Mucosa of rectum (tissue), 2 donors: ENCODE measurements at regions not wholly inside any gene's neighbourhood (a gene's known extent, or its start where the extent isn't known, plus 50 kb on each side); places are given as distances from the start of the nearest gene placed in this dataset.

Experiments used
- H3K27ac ChIP-seq, 2 donors: one replicate each; pipeline ENCODE4 v1.7.0; 2013; ENCODE audit warnings: inconsistent platforms in 2 of 2, low read depth in 2 of 2, low read length in 2 of 2
- H3K27me3 ChIP-seq, 2 donors: one replicate each; pipeline ENCODE4 v1.7.0; 2013; ENCODE audit warnings: low read length in 2 of 2; ENCODE audit not compliant: control insufficient read depth in 2 of 2, insufficient read depth in 2 of 2
- H3K36me3 ChIP-seq, 2 donors: one replicate each; pipeline ENCODE4 v1.7.0; 2013; ENCODE audit warnings: low read length in 2 of 2; ENCODE audit not compliant: control insufficient read depth in 2 of 2, insufficient read depth in 2 of 2
- H3K4me1 ChIP-seq, 2 donors: one replicate each; pipeline ENCODE4 v1.7.0; 2013; ENCODE audit warnings: low read length in 2 of 2, mild to moderate bottlenecking in 1 of 2; ENCODE audit not compliant: control insufficient read depth in 2 of 2, insufficient read depth in 2 of 2
- H3K4me3 ChIP-seq, 2 donors: one replicate each; pipeline ENCODE4 v1.7.0; 2013; ENCODE audit warnings: low read length in 2 of 2
- H3K9ac ChIP-seq, 2 donors: one replicate each; pipeline ENCODE4 v1.7.0; 2013; ENCODE audit warnings: low read length in 2 of 2, low read depth in 1 of 2, mild to moderate bottlenecking in 1 of 2
- H3K9me3 ChIP-seq, 2 donors: one replicate each; pipeline ENCODE4 v1.7.0; 2013; ENCODE audit warnings: low read length in 2 of 2; ENCODE audit not compliant: control insufficient read depth in 2 of 2
- donor health status: healthy.
- donor health status: Normal muscosa, but diverticular disease.

- Histone ChIP-seq H3K4me1 (peaks cover under 1 to 11% of the 10 kb centered on the region in 2 donors), H3K36me3 (no peaks in the 10 kb centered on the region), H3K9me3 (no peaks in the 10 kb centered on the region), H3K9ac (no peak overlapping the region), H3K4me3 (no peak overlapping the region), H3K27me3 (no peaks in the 10 kb centered on the region), H3K27ac (no peak overlapping the region)
Observed at GRCh38 chr6:114450631-114451030, 107.8 kb upstream of the HS3ST5 start.

- no peaks in the 10 kb centered on the region for H3K36me3 ChIP-seq
- no peak overlapping the region for H3K9ac ChIP-seq
- no peak overlapping the region for H3K27ac ChIP-seq
- no peaks in the 10 kb centered on the region for H3K9me3 ChIP-seq
- no peaks in the 10 kb centered on the region for H3K27me3 ChIP-seq
- H3K4me1 ChIP-seq = peaks cover 6 to 16% of the 10 kb centered on the region in 2 donors
- H3K4me3 ChIP-seq = no peak overlapping the region
Observed at GRCh38 chr6:114449659-114450058, 106.8 kb upstream of the HS3ST5 start.

- Histone ChIP-seq H3K36me3 (no peaks in the 10 kb centered on the region), H3K9me3 (no peaks in the 10 kb centered on the region), H3K27me3 (no peaks in the 10 kb centered on the region), H3K4me1 (peaks cover 6 to 16% of the 10 kb centered on the region in 2 donors), H3K4me3 (peak overlapping the region in 1 of 2 donors; percentile 23), H3K27ac (no peak overlapping the region), H3K9ac (no peak overlapping the region)
Observed at GRCh38 chr6:114446342-114446741, 103.5 kb upstream of the HS3ST5 start.

- Histone ChIP-seq H3K36me3 (no peaks in the 10 kb centered on the region), H3K9ac (no peak overlapping the region), H3K9me3 (no peaks in the 10 kb centered on the region), H3K27me3 (no peaks in the 10 kb centered on the region), H3K27ac (no peak overlapping the region), H3K4me3 (no peak overlapping the region), H3K4me1 (peaks cover 6 to 16% of the 10 kb centered on the region in 2 donors)
Observed at GRCh38 chr6:114445846-114446245, 103.0 kb upstream of the HS3ST5 start.

GRCh38 chr6:114439411-114439810 is 96.6 kb upstream of the HS3ST5 start:
- no peaks in the 10 kb centered on the region for H3K27me3 ChIP-seq
- H3K36me3 ChIP-seq = no peaks in the 10 kb centered on the region
- no peak overlapping the region for H3K9ac ChIP-seq
- no peak overlapping the region for H3K27ac ChIP-seq
- H3K4me1 ChIP-seq = no peaks in the 10 kb centered on the region
- H3K9me3 ChIP-seq = no peaks in the 10 kb centered on the region
- H3K4me3 ChIP-seq = no peak overlapping the region

- H3K9ac ChIP-seq = no peak overlapping the region
- H3K9me3 ChIP-seq = no peaks in the 10 kb centered on the region
- no peak overlapping the region for H3K4me3 ChIP-seq
- no peaks in the 10 kb centered on the region for H3K27me3 ChIP-seq
- H3K36me3 ChIP-seq = no peaks in the 10 kb centered on the region
- no peaks in the 10 kb centered on the region for H3K4me1 ChIP-seq
- no peak overlapping the region for H3K27ac ChIP-seq
Observed at GRCh38 chr6:114437235-114437634, 94.4 kb upstream of the HS3ST5 start.

- Histone ChIP-seq H3K9ac (no peak overlapping the region), H3K9me3 (no peaks in the 10 kb centered on the region), H3K27ac (no peak overlapping the region)
Observed at GRCh38 chr6:114436691-114437090, 93.9 kb upstream of the HS3ST5 start.

GRCh38 chr6:114435985-114436384 is 93.2 kb upstream of the HS3ST5 start:
- Histone ChIP-seq H3K9me3 (no peaks in the 10 kb centered on the region), H3K27me3 (no peaks in the 10 kb centered on the region), H3K9ac (no peak overlapping the region)

More at GRCh38 chr6:114436691-114437090, 93.9 kb upstream of the HS3ST5 start:
- Histone ChIP-seq H3K27me3 (no peaks in the 10 kb centered on the region), H3K36me3 (no peaks in the 10 kb centered on the region), H3K4me3 (no peak overlapping the region), H3K4me1 (no peaks in the 10 kb centered on the region)

GRCh38 chr6:114432400-114432799 is 89.6 kb upstream of the HS3ST5 start:
- H3K27ac ChIP-seq = no peak overlapping the region
- H3K36me3 ChIP-seq = no peaks in the 10 kb centered on the region
- H3K4me3 ChIP-seq = no peak overlapping the region
- no peaks in the 10 kb centered on the region for H3K4me1 ChIP-seq
- no peak overlapping the region for H3K9ac ChIP-seq
- H3K9me3 ChIP-seq = no peaks in the 10 kb centered on the region
- no peaks in the 10 kb centered on the region for H3K27me3 ChIP-seq

More at GRCh38 chr6:114435985-114436384, 93.2 kb upstream of the HS3ST5 start:
- Histone ChIP-seq H3K4me1 (no peaks in the 10 kb centered on the region), H3K4me3 (no peak overlapping the region), H3K36me3 (no peaks in the 10 kb centered on the region), H3K27ac (no peak overlapping the region)

- H3K4me1 ChIP-seq = no peaks in the 10 kb centered on the region
- no peak overlapping the region for H3K27ac ChIP-seq
- no peak overlapping the region for H3K9ac ChIP-seq
- no peaks in the 10 kb centered on the region for H3K36me3 ChIP-seq
- no peak overlapping the region for H3K4me3 ChIP-seq
- no peaks in the 10 kb centered on the region for H3K9me3 ChIP-seq
- H3K27me3 ChIP-seq = no peaks in the 10 kb centered on the region
Observed at GRCh38 chr6:114431641-114432040, 88.8 kb upstream of the HS3ST5 start.
